ENCODE measurements at regions not wholly inside any gene's neighbourhood (a gene's known extent, or its start where the extent isn't known, plus 50 kb on each side); places are given as distances from the start of the nearest gene placed in this dataset.
"Not testable (repeated sequence)": the region's sequence is repeated elsewhere in the genome, so short reads cannot be mapped to it uniquely, and the experiment has no call there.

GRCh38 chr4:28010577-28011240 is 1150.1 kb downstream of the STIM2 start:
- Histone ChIP-seq H3K4me1 (ENCODE audit: insufficient read depth, insufficient read length) (no peaks in the 10 kb centered on the region), H3K4me3 (ENCODE audit: insufficient read length, low read depth) (no peak overlapping the region), H3K36me3 (ENCODE audit: insufficient read depth, insufficient read length, low read length) (no peaks in the 10 kb centered on the region), H3K9ac (ENCODE audit: insufficient read length, low read depth) (no peak overlapping the region), H3K27me3 (ENCODE audit: insufficient read depth, insufficient read length) (no peaks in the 10 kb centered on the region), H3K9me3 (ENCODE audit: insufficient read depth, low read length) (peaks cover 16% of the 10 kb centered on the region)
- TF ChIP-seq SUZ12 (IDR thresholded peaks at IDR 0.05; ENCODE audit: extremely low read depth, insufficient read depth, insufficient read length) = no peak
- TF ChIP-seq ZNF274 (IDR thresholded peaks at IDR 0.05; ENCODE audit: low read depth, low read length) = no peak
- no peak for TF ChIP-seq YY1 (IDR thresholded peaks at IDR 0.05; ENCODE audit: insufficient read depth, insufficient read length)
- no peak for DNase-seq (ENCODE audit: low read depth, low spot score)

GRCh38 chr4:28014469-28014868 is 1153.8 kb downstream of the STIM2 start:
- H3K4me3 ChIP-seq (ENCODE audit: insufficient read length, low read depth) = no peak overlapping the region
- peaks cover 16% of the 10 kb centered on the region for H3K9me3 ChIP-seq (ENCODE audit: insufficient read depth, low read length)
- H3K36me3 ChIP-seq (ENCODE audit: insufficient read depth, insufficient read length, low read length) = no peaks in the 10 kb centered on the region
- TF ChIP-seq ZNF274 (IDR thresholded peaks at IDR 0.05; ENCODE audit: low read depth, low read length) (no peak), SUZ12 (IDR thresholded peaks at IDR 0.05; ENCODE audit: extremely low read depth, insufficient read depth, insufficient read length) (no peak), YY1 (IDR thresholded peaks at IDR 0.05; ENCODE audit: insufficient read depth, insufficient read length) (no peak)
- H3K9ac ChIP-seq (ENCODE audit: insufficient read length, low read depth) = no peak overlapping the region
- H3K27me3 ChIP-seq (ENCODE audit: insufficient read depth, insufficient read length) = no peaks in the 10 kb centered on the region
- no peak for DNase-seq (ENCODE audit: low read depth, low spot score)
- H3K4me1 ChIP-seq (ENCODE audit: insufficient read depth, insufficient read length) = no peaks in the 10 kb centered on the region

DNA sequence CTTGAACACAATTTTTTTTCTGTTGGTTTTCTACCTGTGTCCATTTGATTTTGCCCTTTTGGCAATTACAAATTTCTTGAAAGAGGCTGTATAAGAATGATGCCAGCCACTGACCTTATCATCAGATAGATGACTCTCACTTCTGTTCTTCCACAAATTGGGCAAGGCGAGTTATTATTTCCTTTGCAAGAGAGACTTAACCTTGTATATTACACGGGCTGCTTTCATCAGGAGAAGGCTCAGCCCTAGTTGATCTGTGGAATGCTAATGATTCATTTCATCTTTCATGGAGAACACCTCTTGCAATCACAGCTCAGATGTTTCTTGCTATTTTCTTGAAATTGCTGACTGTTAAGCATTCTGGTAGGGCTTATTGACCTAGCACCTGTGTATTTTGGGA is 1155.4 kb downstream of the STIM2 start:
- TF ChIP-seq SUZ12 (IDR thresholded peaks at IDR 0.05; ENCODE audit: extremely low read depth, insufficient read depth, insufficient read length) = no peak
- no peak for TF ChIP-seq YY1 (IDR thresholded peaks at IDR 0.05; ENCODE audit: insufficient read depth, insufficient read length)
- TF ChIP-seq ZNF274 (IDR thresholded peaks at IDR 0.05; ENCODE audit: low read depth, low read length) = no peak
- no peak overlapping the region for H3K4me3 ChIP-seq (ENCODE audit: insufficient read length, low read depth)
- H3K4me1 ChIP-seq (ENCODE audit: insufficient read depth, insufficient read length) = no peaks in the 10 kb centered on the region
- H3K27me3 ChIP-seq (ENCODE audit: insufficient read depth, insufficient read length) = no peaks in the 10 kb centered on the region
- DNase-seq (ENCODE audit: low read depth, low spot score) = no peak
- no peaks in the 10 kb centered on the region for H3K36me3 ChIP-seq (ENCODE audit: insufficient read depth, insufficient read length, low read length)
- H3K9me3 ChIP-seq (ENCODE audit: insufficient read depth, low read length) = peaks cover 16% of the 10 kb centered on the region
- H3K9ac ChIP-seq (ENCODE audit: insufficient read length, low read depth) = no peak overlapping the region

GRCh38 chr4:28038253-28038652 is 1177.6 kb downstream of the STIM2 start:
- H3K9ac ChIP-seq (ENCODE audit: insufficient read length, low read depth); H3K27me3 ChIP-seq (ENCODE audit: insufficient read depth, insufficient read length); H3K4me3 ChIP-seq (ENCODE audit: insufficient read length, low read depth); H3K9me3 ChIP-seq (ENCODE audit: insufficient read depth, low read length); H3K36me3 ChIP-seq (ENCODE audit: insufficient read depth, insufficient read length, low read length); DNase-seq (ENCODE audit: low read depth, low spot score); H3K4me1 ChIP-seq (ENCODE audit: insufficient read depth, insufficient read length): not testable (repeated sequence)

- Histone ChIP-seq H3K27me3 (ENCODE audit: insufficient read depth, insufficient read length) (no peaks in the 10 kb centered on the region), H3K9ac (ENCODE audit: insufficient read length, low read depth) (no peak overlapping the region), H3K4me1 (ENCODE audit: insufficient read depth, insufficient read length) (no peaks in the 10 kb centered on the region), H3K4me3 (ENCODE audit: insufficient read length, low read depth) (no peak overlapping the region), H3K9me3 (ENCODE audit: insufficient read depth, low read length) (no peaks in the 10 kb centered on the region), H3K36me3 (ENCODE audit: insufficient read depth, insufficient read length, low read length) (no peaks in the 10 kb centered on the region)
- no peak for TF ChIP-seq YY1 (IDR thresholded peaks at IDR 0.05; ENCODE audit: insufficient read depth, insufficient read length)
- TF ChIP-seq SUZ12 (IDR thresholded peaks at IDR 0.05; ENCODE audit: extremely low read depth, insufficient read depth, insufficient read length) = no peak
- TF ChIP-seq ZNF274 (IDR thresholded peaks at IDR 0.05; ENCODE audit: low read depth, low read length) = no peak
- DNase-seq (ENCODE audit: low read depth, low spot score) = no peak
Observed at GRCh38 chr4:28062562-28062961, 1201.9 kb downstream of the STIM2 start.

- no peak overlapping the region for H3K9ac ChIP-seq (ENCODE audit: insufficient read length, low read depth)
- H3K36me3 ChIP-seq (ENCODE audit: insufficient read depth, insufficient read length, low read length) = no peaks in the 10 kb centered on the region
- no peaks in the 10 kb centered on the region for H3K9me3 ChIP-seq (ENCODE audit: insufficient read depth, low read length)
- TF ChIP-seq SUZ12 (IDR thresholded peaks at IDR 0.05; ENCODE audit: extremely low read depth, insufficient read depth, insufficient read length) = no peak
- H3K4me3 ChIP-seq (ENCODE audit: insufficient read length, low read depth) = no peak overlapping the region
- H3K4me1 ChIP-seq (ENCODE audit: insufficient read depth, insufficient read length) = no peaks in the 10 kb centered on the region
- H3K27me3 ChIP-seq (ENCODE audit: insufficient read depth, insufficient read length) = no peaks in the 10 kb centered on the region
- peak; percentile 2 for DNase-seq (ENCODE audit: low read depth, low spot score)
Observed at GRCh38 chr4:28073860-28074555, 1213.4 kb downstream of the STIM2 start.

DNA sequence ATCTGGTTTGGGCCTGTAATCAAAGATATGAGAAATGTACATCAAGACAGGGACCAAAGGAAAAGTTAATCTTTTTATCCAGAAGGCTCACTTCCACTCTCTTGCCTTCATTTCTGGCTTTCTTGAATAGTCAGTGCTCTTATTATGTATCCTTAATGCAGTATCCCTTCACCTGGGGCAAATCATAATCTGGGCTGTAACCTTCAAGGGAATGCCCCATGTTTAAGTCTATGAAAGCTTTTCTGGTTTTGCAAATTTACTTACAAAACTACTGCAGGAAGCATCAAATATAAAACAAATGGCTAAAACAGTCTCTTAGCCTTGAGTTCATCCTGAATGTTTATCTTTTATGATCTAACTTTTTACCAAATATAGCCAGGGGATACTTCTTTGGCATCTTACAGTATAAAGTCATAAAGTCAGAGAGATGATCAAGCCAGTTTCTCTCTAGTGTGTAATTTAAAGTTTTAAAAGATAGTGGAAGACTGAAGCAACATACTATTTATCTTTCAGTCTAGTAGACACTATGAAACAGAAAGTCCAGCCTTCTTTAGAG is 1214.8 kb downstream of the STIM2 start:
- H3K4me3 ChIP-seq (ENCODE audit: insufficient read length, low read depth) = no peak overlapping the region
- H3K9me3 ChIP-seq (ENCODE audit: insufficient read depth, low read length) = no peaks in the 10 kb centered on the region
- no peaks in the 10 kb centered on the region for H3K27me3 ChIP-seq (ENCODE audit: insufficient read depth, insufficient read length)
- H3K9ac ChIP-seq (ENCODE audit: insufficient read length, low read depth) = no peak overlapping the region
- DNase-seq (ENCODE audit: low read depth, low spot score) = no peak
- TF ChIP-seq SUZ12 (IDR thresholded peaks at IDR 0.05; ENCODE audit: extremely low read depth, insufficient read depth, insufficient read length) (no peak), ZNF274 (IDR thresholded peaks at IDR 0.05; ENCODE audit: low read depth, low read length) (no peak), YY1 (IDR thresholded peaks at IDR 0.05; ENCODE audit: insufficient read depth, insufficient read length) (no peak)
- H3K36me3 ChIP-seq (ENCODE audit: insufficient read depth, insufficient read length, low read length) = no peaks in the 10 kb centered on the region
- H3K4me1 ChIP-seq (ENCODE audit: insufficient read depth, insufficient read length) = no peaks in the 10 kb centered on the region

DNA sequence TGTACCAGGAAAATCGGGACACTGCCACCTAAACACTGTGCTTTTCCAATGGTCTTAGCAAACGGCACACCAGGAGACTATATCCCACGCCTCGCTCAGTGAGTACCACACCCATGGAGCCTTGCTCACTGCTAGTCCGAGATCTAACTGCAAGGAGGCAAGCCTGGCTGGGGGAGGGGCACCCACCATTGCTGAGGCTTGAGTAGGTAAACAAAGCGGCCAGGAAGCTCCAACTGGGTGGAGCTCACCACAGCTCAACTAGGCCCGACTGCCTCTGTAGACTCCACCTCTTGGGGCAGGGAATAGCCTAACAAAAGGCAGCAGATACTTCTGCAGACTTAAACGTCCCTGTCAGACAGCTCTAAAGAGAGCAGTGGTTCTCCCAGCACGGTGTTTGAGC is 1216.6 kb downstream of the STIM2 start:
- not testable (repeated sequence) for H3K36me3 ChIP-seq (ENCODE audit: insufficient read depth, insufficient read length, low read length); H3K9ac ChIP-seq (ENCODE audit: insufficient read length, low read depth); H3K9me3 ChIP-seq (ENCODE audit: insufficient read depth, low read length); H3K4me3 ChIP-seq (ENCODE audit: insufficient read length, low read depth); H3K4me1 ChIP-seq (ENCODE audit: insufficient read depth, insufficient read length); H3K27me3 ChIP-seq (ENCODE audit: insufficient read depth, insufficient read length)
- DNase-seq (ENCODE audit: low read depth, low spot score) = peak; percentile 16

All from NT2/D1 (cell line).